Stimulated activated CD4-positive, alpha-beta T cell treated with anti-CD3 and anti-CD28 coated beads, Interleukin-1b, Interleukin-23, amount 100 ng/mL, for 48 hours (primary cell): ENCODE measurements at regions not wholly inside any gene's neighbourhood (a gene's known extent, or its start where the extent isn't known, plus 50 kb on each side); places are given as distances from the start of the nearest gene placed in this dataset.
"Not testable (repeated sequence)": the region's sequence is repeated elsewhere in the genome, so short reads cannot be mapped to it uniquely, and the experiment has no call there.

Experiments used
- DNase-seq: peaks from one replicate; pipeline ENCODE4 v3.0.0-alpha.2; 2020

- DNase-seq, result no peak
Observed at GRCh38 chr5:168093200-168093910, 198.1 kb upstream of the WWC1 start.

GRCh38 chr5:168096525-168096924, 194.9 kb upstream of the WWC1 start:
- no peak for DNase-seq

- DNase-seq, result no peak
Observed at GRCh38 chr5:168097876-168098653, 193.4 kb upstream of the WWC1 start.

GRCh38 chr5:168101352-168101751, 190.1 kb upstream of the WWC1 start:
- no peak for DNase-seq

GRCh38 chr5:168103018-168103417, 188.4 kb upstream of the WWC1 start:
- DNase-seq, result not testable (repeated sequence)

- DNase-seq, result no peak
Observed at GRCh38 chr5:168104350-168104749, 187.1 kb upstream of the WWC1 start.

- no peak for DNase-seq
Observed at GRCh38 chr5:168104811-168105481, 186.5 kb upstream of the WWC1 start.

- no peak for DNase-seq
Observed at GRCh38 chr5:168106008-168106761, 185.3 kb upstream of the WWC1 start.

GRCh38 chr5:168109441-168109840, 182.0 kb upstream of the WWC1 start:
- DNase-seq, result no peak

- DNase-seq, result no peak
Observed at GRCh38 chr5:168110384-168110783, 181.1 kb upstream of the WWC1 start.

GRCh38 chr5:168110870-168111832, 180.3 kb upstream of the WWC1 start:
- DNase-seq, result no peak

GRCh38 chr5:168114444-168115017, 176.9 kb upstream of the WWC1 start:
- peak; percentile 42 for DNase-seq

- no peak for DNase-seq
Observed at GRCh38 chr5:168117469-168117868, 174.0 kb upstream of the WWC1 start.

- no peak for DNase-seq
Observed at GRCh38 chr5:168118042-168118668, 173.3 kb upstream of the WWC1 start.

GRCh38 chr5:168120401-168121137, 170.9 kb upstream of the WWC1 start:
- no peak for DNase-seq

GRCh38 chr5:168121138-168121494, 170.3 kb upstream of the WWC1 start:
- DNase-seq, result no peak

GRCh38 chr5:168123631-168124528, 167.6 kb upstream of the WWC1 start:
- DNase-seq, result no peak

- no peak for DNase-seq
Observed at GRCh38 chr5:168125445-168126199, 165.8 kb upstream of the WWC1 start.
